HG03108 (cell line): ENCODE measurements at regions not wholly inside any gene's neighbourhood (a gene's known extent, or its start where the extent isn't known, plus 50 kb on each side); places are given as distances from the start of the nearest gene placed in this dataset.
"Not testable (repeated sequence)": the region's sequence is repeated elsewhere in the genome, so short reads cannot be mapped to it uniquely, and the experiment has no call there.

Experiments
- ATAC-seq: cut with Tn5 transposase; IDR thresholded peaks from one replicate; pipeline ENCODE4 v1.9.1; 2021; ENCODE audit warnings: moderate library complexity; ENCODE audit not compliant: unreplicated experiment

DNA sequence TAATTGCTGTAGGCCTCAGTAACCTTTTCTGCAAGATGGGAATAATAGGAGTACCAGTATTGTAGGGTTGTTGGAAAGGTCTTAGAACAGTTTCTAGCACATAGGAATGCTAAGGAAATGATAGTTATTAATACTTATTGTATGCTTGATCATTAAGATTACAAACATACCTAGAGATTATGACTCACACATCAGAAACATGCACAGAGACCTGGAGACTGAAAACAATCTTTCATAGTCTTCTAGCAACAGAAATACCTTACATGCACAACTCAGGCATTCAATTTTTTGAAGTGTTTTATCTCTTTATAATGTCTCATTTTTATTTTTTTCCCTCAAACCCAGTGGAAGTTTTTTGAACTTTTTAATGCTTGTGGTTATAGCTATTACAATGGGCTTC lies 104.4 kb upstream of the ZBTB20 start:
- no peak for ATAC-seq

DNA sequence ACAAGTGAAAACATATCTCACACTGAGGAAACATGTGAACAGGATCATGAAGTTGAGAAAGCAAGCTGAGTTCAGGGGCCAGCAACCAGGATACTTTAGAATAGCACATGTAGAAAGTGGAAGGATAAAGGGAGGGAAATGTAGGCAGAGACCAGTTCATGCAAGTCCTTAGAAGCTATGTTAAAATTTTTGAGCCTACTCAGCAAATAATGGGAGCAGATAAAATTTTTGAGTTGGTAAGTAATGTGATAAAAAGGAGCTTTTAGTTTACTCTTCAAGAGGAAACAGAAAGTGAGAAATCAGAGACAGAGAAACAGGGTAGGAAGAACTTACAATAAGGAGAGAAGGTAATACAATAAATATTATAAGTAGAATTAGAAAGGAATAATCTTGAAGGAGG lies 105.6 kb upstream of the ZBTB20 start:
- no peak for ATAC-seq

DNA sequence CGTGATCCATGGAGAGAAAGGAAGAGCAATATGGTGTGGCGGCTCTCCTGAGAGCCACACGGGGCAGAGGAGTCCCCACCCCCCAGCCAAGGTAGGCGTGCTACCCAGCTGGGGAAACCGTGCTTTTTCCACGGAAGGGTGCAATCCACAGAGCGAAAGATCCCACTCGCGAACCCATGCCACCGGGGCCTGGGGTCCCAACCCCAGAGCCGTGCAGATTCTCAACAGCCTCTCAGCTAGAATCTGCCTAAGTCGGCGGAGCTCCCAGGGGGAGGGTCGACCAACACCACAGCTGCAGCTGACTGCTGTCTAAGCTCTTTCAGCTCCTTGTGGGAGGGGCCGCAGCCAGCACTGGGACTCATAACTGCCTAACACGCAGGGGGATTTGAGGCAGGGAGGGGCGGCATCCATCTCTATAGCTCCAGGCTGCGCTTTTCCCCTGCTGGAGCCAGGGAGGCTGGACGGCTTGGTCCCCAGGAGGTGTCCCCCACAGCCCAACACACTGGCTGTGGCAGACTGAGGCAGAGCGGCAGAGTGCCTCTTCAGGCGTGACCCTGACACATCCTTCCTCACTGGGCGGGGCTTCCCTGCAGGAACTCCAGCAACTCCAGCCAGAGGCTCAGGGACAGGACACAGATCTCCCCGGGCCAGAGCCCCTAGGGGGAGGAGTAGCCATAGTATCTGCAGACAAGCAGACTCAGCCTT lies 107.6 kb upstream of the ZBTB20 start:
- ATAC-seq, result no peak

DNA sequence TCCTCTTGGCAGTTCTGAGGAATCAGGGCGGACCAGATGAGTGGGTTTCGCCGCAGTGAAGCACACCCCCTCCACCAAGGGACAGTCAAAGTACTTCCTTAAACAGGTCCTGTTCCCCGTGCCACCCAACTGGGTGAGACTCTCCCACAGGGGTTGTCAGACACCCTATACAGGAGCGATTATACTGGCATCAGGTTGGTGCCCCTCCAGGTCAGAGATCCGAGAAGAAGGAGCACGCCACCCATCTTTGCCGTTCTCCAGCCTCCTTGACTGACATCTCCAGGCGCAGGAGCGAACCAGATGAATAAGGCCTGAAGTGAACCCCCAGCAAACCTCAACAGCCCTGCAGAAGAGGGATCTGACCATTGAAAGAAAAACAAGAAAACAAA lies 108.1 kb upstream of the ZBTB20 start:
- no peak for ATAC-seq

DNA sequence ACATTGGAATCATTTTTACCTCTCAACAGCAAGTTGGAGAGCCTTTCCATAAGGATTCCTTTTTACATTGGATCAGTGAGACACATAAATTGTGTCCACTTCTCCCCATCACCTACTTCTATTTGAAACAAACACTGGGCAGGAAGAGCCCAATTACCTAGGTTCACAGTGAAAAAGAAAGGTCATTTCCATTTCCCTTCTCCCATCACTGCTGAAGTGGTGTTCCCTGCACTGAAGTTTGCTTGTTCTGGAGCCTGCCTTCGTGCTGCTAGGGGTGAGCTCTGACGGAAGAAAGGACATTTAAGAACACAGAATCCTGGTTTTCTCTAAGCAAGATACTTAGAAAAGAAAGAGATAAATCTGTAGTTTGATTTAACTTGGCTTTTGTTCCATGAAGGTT lies 123.8 kb upstream of the ZBTB20 start:
- no peak for ATAC-seq

DNA sequence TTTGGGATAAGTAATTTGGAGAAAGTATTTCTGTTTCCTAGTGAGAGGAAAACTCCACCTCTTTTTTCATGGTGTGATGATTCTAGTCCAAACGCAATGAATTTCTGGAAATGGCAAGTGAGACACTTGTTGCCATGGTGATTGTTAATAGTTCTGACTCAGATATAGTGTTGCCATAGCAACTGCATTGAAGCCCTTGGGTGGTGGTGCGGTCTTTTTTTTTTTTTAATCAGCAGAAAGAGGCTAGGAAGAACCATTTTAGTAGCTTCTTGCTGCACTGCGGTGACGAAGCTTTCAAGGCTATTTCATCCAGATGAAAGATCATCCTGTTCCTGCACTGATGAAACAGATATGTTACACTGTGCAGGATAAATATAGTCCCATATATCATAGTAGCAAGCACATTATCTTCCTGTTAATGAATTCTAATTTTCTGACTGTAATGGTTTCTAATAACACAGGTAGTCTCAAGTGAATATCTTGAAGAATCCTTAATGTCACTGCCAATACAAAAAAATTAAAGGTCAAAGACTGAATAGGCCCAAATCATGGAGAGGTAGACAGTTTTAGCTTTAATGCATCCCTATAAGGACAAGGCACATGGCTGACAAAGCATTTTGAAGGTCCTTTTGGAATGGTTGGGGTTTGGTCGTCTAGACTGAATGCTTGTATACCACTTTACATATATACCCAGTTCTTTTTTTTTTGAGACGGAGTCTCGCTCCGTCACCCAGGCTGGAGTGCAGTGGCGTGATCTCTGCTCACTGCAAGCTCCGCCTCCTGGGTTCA lies 125.1 kb upstream of the ZBTB20 start:
- no peak for ATAC-seq

DNA sequence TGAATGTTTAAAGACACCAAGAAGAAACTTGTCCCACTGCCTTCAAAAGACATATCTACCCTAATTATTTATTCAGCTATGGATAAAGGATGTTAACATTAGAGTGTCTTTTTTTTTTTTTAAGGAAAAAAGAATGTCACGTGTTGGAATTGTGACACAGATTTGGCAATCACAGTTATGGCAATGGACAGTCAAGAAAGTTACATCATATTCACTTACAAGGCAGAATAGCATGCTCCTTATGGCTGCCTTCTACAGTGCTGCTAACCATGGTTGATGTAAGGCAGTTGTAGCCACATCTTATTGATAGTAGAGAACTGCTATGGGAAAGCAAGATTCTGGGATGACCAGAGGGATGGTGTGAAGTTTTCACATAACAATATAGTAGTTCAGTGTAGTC lies 128.8 kb upstream of the ZBTB20 start:
- ATAC-seq, result no peak

DNA sequence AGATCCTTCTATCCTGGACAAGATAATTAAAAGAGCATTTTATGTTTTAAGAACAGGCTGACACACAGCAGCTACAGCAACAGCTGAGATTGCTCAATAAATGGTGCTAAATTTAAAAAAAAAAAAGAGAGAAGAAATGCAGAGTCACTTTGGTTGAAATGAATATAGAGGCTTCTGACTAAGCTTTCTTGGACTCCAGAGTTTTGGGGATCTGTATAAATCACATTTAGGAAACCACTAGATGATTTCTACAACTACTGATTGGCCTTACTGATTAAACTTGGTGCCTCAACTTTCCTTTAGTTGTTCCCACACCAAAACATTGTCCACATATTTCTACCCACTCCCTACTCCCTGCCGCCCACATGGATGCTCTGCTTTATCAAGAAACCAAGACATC lies 132.9 kb upstream of the ZBTB20 start:
- ATAC-seq, result no peak

DNA sequence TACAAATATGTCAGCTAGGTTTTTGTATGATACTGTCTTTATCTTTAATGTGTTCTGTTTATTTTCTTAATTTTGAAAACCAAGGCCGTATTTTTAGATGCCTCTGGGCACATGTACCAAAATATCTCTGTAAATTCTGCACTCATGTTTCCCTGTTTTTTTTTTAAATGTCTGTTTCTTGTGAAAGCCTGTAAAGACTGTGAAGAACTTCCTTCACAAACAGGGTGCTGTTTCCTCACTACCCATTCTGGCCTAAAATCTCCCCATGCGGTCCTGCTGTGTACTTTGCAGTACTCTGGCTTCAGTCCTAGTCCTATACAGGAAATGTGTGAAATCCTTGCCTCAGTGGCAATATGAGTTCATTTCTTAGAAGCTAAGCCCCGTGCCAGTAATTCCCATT lies 133.4 kb upstream of the ZBTB20 start:
- no peak for ATAC-seq

DNA sequence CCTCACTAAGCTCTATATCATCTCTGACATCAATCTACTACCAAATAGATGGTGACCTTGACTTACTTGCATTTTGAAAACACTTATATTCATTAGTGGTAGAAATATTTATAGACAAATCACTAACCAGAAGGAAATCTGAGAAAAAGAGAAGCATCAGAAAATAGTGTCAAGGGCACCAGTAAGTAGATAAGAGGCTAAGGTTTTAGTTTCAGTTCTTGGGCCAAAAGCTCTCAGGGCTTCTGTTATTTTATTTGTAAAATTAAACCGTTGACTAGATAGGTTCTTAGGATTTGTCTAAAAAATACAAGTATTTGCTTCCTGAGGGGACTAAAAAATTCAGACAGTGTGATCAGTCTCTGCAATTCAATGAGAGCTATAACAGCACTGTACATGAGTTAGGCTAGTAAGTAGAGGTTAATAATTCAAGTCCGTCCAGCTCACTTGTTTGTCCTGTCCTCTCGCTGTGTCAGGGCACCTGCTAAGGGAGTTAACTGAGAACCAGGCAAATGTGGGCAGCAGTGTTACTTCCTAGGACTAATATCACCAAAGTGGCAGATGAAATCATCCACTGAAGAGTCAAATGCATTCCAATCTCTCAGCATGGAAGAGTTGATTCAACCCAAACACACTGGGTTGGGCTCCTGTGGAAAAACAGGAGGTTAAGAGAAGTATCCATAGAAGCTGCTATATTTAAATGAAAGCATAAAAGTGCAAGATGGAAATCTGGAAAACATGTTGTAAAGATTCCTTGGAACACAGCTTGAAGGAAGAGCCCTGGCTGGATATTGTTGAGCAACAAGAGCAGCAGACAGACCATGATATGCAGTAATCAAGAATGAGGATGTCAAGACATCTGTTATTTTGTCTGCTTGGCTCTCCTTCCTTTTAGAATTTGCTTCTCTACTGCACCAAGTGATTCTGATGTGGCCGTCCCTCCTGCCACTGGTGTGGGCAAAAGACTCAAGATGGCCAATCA lies 134.9 kb upstream of the ZBTB20 start:
- no peak for ATAC-seq

DNA sequence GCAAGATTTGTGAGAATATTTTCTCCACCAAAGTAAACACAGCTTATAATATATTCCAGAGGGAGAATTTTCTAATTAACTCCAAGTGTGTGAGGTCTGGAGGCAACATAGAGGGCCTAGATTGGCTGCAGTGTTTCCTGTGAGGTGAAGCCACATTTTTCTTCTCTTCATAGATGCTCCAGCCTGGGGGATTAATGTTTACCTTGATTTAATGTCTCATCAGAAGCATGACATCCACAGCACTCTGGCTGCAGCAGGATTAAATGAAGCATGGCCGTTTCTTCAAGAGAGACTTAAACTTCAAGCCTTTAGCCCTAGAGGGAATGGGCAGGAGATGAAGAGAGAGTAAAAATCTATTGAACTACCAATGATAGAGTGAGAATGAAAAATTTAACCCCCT lies 137.9 kb upstream of the ZBTB20 start:
- ATAC-seq, result no peak

DNA sequence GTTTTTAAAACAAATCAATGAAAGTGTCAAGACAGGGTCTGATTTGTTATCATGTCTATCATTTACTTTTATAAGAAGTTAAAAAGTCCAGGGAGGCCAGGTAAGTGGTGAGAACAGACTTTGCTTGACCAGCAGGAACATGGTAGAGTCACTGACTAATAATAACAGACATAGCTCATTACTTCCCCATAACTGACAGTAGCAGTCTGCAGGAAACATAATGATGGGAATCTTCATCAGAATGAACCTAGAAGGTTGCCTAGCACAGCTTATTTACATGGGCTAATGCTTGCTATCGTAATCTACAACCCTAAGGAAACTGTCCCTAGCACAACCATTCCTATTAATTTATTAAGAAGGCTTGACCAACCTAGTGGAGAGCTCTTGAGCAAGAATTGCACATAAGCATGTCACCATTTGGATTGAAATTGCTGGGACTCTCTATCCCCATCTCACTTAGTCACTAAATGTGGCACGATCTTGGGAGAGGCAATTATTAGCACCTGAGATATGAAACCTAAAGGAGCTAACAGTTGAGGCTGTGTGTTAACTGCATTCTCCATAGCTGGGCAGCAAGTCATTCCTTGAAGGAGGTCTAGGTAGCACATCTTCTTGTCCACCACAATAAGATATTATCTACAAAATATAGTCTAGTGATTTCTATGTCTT lies 139.6 kb upstream of the ZBTB20 start:
- no peak for ATAC-seq

DNA sequence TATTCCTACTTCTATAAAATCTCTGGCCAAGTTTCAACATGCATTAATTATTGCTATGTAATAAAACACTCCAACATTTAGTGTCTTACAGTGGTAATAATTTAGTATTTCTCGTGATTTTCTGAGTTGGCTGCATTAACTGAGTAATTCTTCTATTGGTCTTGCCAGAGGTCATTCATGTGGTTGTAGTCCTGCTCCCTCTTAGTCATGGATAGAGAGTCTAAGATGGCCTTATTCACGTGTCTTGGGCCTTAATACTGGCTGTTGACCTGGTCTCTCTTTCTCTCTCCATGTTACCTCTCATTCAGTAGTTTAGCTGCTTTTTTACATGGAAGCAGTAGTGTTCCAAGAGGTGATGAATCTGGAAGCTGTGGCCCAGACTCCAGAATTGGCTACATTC lies 140.1 kb upstream of the ZBTB20 start:
- ATAC-seq, result no peak

DNA sequence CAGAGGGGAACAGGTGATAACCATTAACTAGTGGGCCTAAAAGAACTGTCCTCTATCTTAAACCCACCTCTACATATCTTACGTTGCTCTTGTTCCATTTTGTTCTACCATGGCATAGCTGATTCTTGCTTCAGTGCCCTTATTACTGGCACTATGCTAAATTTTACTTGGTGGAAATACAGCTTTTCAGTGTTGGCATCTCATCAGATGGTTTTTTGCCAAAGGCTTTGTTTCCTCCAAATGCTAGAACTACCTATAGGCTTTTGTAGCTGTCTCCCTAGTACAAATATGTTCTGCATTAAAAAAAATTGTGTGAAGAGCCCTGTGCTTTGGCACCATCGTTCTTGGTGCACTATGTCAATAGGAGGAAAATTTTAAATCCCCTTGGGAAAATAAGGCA lies 145.0 kb upstream of the ZBTB20 start:
- no peak for ATAC-seq

DNA sequence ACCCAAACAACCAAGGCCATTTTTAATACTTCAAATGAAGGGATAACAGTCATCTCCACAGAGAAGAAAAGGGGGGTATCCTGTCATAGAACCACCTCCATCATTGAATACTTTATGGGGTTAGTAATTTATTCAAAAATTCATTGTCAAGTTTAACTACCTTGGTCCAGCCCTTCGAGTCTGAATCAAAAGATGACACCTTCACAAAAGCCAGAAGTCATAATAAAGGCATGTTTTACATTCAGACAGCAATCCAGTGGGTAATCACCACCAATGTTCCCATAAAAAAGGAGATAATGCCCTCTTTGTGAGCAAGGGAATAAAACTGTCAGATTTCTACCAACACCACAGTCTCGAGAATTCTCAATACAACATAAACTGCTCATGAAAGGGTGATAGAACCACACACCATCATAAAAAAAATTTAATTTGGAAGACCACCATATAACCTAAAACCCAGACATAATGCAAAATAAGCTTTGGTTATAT lies 145.6 kb upstream of the ZBTB20 start:
- no peak for ATAC-seq

DNA sequence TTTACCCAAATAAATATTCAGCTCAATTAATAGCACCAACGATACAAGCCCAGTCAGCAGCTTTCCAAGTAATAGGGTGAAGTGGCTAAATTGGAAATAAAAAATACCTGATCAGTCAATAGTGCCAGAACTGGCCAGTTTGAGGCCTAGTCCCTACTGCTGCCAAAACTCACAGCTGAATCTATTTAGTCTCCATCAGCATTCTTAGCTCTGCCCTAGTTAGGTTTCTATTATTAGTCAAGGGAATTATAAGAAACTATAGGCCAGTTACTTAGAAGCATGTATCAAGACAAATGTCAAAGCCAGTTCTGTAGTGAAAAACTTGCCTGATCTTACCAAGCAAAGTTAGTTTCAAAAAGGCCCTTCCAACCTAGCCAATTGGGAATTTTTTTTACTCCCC lies 146.2 kb upstream of the ZBTB20 start:
- ATAC-seq, result no peak

DNA sequence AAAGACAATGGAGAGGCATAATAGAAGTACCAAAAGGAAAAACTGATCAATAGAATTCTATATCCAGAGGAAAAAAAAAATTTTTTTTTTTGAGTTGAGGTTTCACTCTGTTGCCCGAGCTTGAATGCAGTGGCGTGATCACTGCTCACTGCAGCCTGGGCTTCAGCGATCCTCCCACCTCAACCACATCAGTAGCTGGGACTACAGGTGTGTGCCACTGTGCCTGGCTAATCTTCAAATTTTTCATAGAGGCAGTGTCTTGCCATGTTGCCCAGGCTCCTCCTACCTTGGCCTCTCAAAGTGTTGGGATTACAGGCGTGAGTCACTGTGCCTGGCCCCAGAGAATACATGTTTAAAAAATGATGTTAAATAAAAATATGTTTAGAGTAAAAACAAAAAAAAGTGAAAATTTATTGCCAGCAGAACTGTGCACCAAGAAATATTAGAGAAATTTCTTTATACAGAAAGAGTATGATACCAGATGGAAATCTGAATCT lies 154.3 kb upstream of the ZBTB20 start:
- ATAC-seq, result no peak

DNA sequence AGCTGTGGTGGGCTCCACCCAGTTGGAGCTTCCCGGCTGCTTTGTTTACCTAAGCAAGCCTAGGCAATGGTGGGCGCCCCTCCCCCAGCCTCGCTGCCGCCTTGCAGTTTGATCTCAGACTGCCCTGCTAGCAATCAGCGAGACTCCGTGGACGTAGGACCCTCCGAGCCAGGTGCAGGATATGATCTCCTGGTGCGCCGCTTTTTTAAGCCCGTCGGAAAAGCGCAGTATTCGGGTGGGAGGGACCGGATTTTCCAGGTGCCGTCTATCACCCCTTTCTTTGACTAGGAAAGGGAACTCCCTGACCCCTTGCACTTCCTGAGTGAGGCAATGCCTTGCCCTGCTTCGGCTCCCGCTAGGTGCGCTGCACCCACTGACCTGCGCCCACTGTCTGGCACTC lies 170.9 kb upstream of the ZBTB20 start:
- not testable (repeated sequence) for ATAC-seq

DNA sequence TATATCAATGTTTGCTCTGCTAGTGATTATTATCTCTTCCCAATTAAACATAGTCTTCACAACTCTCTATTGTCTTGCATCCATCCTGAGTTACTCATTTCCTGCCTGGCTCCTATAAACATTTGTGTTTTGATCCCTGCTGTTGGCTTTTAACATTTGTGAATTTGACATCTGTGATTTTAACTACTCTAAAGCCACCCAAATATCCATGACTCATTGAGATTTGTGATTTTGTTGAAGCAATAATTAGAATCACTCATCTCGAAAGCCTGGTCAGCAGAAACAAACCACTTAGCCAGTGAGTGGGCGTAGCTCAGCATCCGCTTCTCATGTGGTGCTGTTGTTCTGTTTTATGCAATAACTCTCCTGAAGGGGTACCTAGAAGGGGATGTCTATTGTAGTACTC lies 174.3 kb upstream of the ZBTB20 start:
- no peak for ATAC-seq

DNA sequence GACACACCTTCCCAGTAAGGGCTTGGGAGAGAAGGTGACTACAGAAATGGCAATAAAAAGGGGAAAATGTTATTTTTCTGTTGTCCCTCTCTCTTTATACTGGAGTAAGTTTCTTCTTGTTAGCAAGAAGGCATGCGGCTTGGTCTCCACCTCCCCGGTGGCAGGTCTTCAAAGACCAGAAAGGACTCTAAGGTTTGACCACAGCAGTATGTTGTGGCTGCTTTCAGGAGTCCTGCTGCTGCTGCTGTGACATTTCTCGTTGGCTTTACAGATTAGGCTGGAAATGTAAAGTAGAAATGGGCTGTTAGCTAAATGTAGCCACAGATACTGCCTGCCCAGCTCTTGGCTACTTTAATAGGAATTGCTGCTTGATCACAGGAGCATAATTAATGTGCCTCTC lies 175.8 kb upstream of the ZBTB20 start:
- no peak for ATAC-seq

DNA sequence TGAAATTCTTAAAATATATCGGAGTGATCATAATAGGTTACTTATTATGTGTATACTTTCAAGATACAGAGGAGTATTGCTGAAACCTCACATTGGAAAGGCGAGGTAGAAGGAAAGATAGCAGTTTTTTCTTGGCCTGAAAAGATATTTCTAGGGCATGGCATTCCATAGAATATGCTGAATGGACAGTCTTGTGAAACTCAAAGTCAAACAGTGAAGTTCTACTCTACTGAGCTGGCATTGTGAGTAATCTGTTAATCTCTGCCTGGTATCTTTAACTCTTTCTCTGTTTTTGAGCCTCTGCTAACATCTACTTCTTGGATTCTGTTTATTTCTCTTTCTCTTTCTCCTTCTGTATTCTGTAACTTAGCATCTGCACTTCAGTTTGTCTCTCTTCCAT lies 176.3 kb upstream of the ZBTB20 start:
- ATAC-seq, result no peak
